ENCODE measurements at regions not wholly inside any gene's neighbourhood (a gene's known extent, or its start where the extent isn't known, plus 50 kb on each side); places are given as distances from the start of the nearest gene placed in this dataset.

GRCh38 chr9:74407166-74407565 is 90.0 kb upstream of the RORB start:
- TF ChIP-seq CTCF (conservative IDR thresholded peaks at IDR 0.05; ENCODE audit: low read length), result no peak
- no peak for TF ChIP-seq EZH2phosphoT487 (IDR thresholded peaks at IDR 0.05; ENCODE audit: borderline replicate concordance)

Measured in Loucy (cell line).